Posterior cingulate gyrus (tissue), 11 donors: ENCODE measurements at regions not wholly inside any gene's neighbourhood (a gene's known extent, or its start where the extent isn't known, plus 50 kb on each side); places are given as distances from the start of the nearest gene placed in this dataset.
"Not testable (repeated sequence)": the region's sequence is repeated elsewhere in the genome, so short reads cannot be mapped to it uniquely, and the experiment has no call there.

Experiments used
- DNase-seq, 10 donors: peaks; one replicate each; pipeline versions ENCODE4 v3.0.0 to v3.0.0-alpha.2; 2020 to 2021; ENCODE audit warnings: mixed read lengths in 3 of 10
- intact Hi-C: fragments of 100-400 bp; cut with DNase I; formaldehyde crosslinking; loops from one replicate; pipeline ENCODE4 v1.15.1; 2023

DNA sequence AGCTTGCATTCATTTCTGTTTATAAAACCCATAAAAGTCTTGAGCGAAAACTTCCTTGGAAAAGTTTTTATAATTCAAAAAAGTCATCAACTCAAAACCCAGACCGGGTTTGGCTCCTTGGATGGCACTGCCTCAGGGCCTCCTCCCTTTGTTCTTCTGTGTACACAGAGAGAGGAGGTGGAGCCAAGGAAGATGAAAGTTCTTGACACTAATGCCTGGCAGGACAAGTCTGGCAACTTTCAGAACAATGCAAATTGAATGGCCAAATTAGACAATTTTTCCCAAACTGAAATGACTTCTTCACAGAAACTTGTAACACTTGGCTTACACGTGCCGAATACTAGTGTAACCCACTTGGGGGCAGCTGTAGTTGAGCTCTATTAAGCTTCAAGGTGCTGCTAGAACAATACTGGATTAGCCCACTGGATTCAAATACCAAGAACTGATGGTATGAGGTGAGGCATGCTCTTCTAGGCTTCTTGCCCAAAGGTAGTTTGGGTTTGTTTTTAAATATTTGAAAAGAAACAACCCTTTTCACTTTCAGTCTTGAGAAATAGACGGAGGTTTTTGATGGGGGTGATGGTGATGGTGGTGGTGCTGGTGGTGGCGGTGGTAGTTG is 86.6 kb upstream of the FRMD6 start:
- intact Hi-C loops = no loop called here
- no peak for DNase-seq

DNA sequence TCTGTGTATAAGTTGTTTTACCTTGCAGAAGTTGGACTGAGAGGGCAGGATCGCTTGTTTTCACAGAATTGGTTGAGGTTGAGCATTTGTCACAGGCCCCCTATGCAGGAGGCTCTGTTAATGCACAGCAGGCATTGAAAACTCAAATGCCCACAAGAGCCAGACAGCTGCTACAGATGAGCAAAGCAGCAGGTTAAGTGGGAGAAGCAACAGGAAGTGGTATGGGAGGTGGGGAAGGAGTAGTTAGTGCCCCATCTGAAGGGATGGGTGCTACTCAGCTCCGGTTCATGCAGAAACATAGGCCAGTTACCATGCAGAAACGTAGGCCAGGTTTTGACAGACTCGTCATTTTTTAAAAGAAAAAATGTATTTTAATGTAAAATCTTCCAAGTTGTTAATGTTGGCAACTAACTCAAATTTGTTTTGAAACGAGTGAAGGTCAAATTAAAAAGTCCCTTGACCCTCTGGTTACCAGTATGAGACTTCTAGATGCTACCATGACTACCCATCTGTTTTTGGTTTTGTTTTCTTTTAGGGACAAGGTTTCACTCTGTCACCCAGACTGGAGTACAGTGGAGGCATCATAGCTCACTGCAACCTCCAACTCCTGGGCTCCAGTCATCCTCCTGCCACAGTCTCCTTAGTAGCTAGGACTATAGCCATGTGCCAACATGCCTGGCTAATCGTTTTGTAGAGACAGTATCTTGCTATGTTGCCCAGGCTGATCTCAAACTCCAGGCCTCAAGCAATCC is 84.7 kb upstream of the FRMD6 start:
- intact Hi-C loops = no loop called here

DNA sequence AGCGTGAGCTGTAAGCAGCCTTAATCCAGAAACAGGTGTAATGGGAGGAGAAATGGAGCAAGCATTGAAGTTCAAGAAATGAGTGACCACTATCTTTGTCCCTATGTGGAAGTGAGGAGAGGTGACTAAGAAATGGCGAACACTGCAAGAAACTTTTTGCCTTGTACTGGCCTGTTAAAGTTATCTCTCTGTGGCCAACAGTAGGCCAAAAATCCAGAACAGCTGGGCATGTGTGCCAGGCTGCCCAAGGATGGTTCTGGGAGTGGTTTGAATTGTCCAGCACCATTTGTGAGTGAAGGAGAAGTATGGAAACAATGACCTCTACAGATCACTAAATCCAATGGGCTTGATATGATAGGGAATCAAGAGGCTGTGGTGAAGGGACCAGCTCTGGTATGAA is 83.3 kb upstream of the FRMD6 start:
- no peak for DNase-seq
- intact Hi-C loops = no loop called here

More for the DNA sequence above, 84.7 kb upstream of the FRMD6 start:
- DNase-seq = no peak

DNA sequence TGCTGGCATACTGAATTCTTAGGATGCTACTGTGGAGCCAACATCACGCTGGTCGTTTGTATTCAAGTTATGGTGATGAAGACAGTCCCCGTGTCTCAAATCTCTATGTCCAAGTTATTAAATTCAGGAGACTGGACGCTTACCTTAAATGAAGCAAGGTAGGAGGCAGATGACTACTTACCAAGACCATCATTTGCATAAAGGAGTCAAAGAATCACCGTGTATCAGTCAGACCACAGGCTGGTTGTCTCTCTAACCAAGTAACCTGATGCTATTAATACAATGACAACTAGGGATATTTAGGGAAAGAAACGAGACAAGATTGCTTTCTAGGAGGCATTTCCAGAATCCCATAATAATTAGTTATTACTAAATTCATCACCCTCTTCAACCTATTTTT is 78.1 kb upstream of the FRMD6 start:
- DNase-seq = no peak
- intact Hi-C loops = no loop called here

DNA sequence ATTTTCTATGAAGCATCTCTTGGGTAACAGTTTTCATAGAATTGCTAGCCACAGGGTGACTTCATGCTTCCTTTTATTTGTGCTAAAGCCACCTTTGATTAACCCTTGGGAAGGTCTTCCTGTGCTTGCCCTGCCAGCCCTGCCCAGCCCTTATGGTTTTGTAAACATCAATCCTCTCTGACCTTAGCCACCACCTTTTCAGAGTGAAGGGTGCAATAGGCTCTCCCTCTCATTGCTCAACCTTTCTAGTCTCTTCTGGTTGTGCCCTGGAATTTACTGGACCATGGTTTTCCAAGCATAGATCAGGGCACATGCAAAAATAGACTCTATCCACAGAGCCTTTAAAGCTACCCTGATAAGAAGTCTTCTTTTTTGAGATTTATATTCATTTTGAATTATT is 77.7 kb upstream of the FRMD6 start:
- DNase-seq = no peak
- intact Hi-C loops = no loop called here

DNA sequence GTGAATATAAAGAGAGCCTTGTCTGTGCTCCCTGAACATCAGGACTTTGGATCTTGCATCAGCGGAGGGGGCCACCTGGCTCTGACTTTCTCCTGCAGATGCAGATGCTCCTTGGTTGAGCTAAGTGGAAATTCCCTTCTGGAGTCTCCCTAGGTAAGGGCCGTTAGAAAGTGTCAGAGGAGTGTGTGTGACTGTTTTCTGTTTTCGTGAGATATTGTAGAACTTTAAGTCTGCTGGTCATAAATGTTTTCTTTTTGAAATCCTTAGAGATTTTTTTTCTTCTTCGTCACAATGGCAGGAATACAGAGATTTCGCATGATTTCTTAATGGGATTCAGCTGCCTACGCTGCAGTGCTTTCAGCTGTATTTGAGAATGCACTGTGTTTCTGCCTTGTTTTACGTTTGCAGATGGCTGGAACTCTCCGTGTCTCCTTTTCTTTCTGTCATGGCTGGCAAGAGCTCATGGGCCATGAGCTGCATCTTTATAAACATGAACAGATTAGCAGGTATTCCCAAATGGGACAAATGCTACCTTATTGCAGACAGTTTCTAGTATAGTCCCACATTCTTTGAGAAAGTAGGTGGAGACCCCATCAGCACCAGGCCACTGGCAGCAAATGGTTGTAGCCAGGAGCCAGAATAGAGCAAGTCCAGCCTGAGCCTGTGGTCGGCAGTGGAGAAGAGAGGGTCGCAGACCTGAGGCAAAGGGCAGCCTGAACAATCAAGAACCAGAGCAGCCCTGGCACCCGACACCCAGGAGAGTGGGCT is 76.2 kb upstream of the FRMD6 start:
- intact Hi-C loops = no loop called here
- no peak for DNase-seq

DNA sequence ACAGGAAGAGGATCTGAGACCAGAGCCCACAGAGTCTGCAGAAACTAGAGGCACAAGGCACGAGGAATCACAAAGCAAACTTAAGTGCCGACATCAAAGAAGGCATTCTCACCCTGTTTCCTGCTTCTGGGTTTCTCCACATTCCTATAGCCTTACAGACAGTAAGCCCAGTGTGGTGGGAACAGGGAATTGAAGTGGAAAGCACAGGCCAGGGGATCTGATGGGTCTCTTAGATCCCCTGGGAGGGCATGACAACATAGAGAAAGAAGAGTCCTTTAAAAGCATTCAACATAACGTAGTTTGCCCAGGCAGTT is 75.6 kb upstream of the FRMD6 start:
- intact Hi-C loops = no loop called here

DNA sequence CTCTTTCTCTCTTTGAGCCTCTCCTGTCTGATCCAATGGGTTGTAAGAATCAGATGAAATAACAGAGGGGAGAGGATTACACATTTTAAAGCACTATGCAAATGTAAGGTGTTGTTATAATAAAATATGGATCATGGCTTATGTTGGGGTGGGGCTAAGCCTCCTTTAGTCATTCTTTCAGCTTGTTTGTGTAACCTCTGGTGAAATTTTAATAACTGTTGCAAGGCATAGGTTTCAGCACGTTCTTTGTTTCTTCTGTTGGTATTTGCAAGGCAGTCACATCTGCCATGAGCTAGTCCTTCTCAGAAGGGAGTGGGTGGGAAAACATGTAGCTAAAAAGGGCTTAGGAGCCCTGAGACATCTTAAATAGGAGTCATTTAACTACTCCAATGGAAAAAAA is 74.8 kb upstream of the FRMD6 start:
- DNase-seq = no peak
- intact Hi-C loops = no loop called here

More for the DNA sequence above, 75.6 kb upstream of the FRMD6 start:
- DNase-seq = no peak

DNA sequence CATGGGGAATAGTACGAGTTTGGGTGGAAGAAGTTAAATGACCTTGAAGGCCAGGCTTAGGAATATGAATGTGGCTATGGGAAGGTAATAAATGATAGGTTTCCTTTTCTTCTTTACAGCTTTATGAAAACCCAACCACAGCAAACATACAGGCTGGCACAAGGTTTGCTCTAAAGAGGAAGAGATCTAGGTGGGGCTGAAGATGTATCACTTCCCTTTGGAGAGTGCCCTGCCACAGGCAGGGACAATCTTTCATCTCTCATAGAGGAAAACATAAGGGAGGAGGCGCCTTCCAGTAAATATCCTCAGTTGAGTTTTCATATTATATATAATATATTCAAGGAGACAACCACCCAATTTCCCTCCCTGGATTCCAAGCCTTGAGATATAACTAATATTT is 72.9 kb upstream of the FRMD6 start:
- intact Hi-C loops = no loop called here
- DNase-seq = no peak

DNA sequence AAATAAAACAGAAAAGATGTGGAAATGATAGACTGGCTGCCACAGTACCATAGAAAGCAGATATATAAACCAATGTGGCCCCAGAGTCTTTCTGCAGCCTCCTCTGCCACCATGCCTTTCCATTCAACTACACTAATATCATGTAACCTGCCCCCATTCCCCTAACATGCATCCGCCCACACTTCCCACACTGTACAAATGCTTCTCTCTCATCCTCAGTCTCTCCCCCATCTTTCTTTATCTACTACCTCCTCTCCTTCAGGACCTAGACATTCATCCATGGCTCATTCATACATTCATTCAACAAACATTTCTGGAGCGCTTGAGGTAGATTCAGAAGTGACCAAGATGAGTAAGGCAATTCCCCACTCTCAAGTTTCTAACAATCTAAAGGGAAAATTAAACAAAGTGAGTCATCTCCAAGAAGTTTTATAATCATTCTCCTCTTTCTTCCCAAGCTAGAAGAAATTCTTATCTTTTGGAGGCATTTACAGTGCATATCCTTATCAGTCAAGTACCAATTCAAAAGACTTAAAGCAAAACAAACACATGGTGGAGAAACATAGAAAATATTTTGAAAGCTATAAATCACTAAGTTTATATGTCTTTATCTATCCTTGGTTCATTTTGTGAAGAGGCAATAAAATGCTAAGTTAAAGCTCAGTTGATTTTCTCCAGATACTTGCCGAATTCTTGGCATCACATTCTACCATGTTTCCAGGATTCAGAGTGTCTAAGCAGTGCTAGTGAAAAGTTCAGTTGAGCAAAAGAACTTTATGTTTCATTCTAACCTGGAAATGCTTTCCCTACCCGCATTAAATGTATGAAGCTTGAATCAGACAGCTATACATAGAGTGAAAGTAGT is 70.5 kb upstream of the FRMD6 start:
- DNase-seq = no peak
- intact Hi-C loops = no loop called here

DNA sequence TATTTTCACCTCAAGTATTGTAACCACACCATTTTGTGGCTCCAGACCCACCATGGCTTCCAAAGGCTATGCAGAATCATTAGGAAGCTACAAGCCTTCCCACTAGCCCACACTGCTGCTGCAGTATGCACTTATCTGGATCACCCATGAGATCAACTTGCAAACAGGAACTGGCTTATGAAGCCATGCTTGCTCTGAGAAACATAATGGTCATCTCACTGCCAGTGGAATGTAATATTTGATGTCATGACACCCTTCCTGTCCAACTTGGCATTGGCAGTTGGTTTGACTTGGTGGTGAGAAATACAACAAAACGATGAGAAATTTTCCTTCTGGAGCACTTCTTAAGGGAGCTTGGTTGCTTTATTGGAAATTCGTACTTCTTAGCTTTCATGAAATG is 69.3 kb upstream of the FRMD6 start:
- intact Hi-C loops = no loop called here
- no peak for DNase-seq

DNA sequence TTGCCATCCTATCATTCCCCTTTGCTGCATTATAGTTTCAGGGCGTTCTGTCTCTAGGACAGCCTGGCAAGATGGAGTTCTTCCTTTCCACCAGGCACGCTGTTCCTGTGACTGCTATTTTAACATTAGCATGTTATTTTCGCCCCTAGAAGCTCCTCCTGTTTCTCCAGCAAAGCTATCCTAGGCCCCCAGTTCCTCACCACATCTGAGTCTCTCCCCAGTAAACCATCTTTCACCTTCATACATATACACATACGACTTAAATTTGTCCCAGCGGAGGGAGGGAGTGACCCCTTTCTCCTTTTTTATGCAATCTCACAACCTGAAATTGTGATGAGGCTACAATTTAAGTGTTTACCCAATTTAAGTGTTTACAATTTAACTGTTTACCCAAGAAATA is 66.7 kb upstream of the FRMD6 start:
- no peak for DNase-seq
- intact Hi-C loops = no loop called here

DNA sequence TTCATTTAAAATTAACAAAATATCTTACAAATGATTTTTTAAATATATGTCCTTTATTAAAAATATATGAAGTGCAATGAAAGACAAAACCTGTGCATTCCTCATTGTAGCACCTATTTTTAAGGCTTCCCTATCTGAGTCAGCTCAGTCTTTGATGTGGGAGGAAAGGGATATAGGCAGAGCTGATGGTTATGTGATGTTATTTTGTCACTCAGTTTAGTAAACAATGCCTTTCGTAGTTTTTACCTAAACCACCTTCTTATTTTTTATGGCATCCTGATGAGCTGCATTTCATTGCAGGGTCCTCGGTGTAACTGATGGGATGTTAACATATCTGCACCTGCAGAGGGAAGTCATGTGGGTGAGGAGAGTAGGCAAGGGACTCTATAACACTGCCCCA is 58.9 kb upstream of the FRMD6 start:
- DNase-seq = no peak
- intact Hi-C loops = no loop called here

DNA sequence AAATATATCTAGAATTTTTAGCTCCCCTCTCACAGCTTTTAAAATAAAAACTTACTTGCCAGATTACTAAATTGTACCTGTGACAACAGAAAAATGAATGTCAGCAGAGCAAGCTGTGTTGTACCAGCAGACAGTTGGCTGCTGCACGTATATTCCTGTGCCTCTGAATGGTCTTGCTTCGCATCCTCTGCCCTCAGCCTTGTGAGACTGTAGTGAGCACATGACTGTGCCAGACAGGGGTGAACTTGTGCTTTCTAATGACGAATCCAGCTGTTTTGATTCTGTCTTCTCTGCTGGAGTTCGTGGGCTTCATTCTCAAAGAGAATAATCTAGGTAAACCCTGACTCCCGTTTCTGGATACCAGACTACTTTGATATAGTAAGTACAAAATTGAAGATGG is 58.3 kb upstream of the FRMD6 start:
- DNase-seq = no peak
- intact Hi-C loops = no loop called here

DNA sequence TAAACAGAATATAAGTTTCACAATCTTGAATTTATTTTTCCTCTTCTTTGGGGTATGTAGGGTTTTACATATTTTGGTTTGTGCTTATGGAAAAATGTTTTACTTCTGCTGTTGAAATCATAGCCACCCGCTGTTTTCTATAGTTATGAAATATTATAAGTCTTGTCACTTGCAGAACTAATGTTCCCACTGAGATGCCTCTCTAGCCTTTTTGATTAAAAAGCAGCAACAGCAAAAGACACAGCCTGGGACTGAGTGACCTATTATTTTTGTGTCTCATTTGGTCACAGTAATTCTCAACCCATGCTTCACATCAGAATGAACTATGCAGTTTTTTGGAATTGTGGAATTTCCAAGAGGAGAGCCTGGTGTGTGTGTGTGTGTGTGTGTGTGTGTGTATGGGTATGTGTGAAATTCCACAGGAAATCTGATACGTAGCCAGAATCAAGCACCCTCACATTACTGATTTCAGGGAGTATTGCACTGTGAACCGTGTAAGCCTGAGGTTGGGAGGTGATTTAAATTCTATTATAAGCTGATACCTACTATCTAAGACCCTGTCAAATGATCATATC is 55.7 kb upstream of the FRMD6 start:
- intact Hi-C loops = no loop called here
- no peak for DNase-seq

DNA sequence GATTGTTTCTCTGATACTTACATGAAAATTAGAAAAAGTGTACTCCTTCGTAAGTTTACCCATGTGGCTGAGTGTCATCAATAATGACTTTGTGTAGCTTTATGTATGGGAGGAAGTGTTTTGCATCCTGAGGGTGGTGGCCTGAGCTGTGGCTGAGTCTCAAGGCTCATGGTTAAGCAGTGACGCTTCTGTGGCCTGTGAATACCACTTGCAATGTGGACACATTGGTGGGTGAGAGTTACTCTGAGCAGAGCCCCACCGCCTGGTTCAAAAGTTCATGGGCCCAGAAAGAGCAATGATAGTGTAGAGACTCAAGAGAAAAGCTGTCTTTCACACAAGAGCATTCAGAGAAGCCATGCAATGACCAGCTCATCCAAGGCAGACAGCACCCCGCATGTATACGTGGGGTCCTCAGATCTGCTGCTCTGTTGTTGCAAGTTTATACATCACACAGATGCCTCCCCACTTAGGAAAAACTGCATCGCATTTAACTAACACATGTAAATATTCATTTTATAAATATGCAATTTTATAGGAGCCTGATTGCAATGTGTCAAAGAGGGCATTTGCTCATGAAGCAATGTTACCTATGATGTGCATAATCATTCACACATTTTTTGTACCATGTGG is 55.1 kb upstream of the FRMD6 start:
- intact Hi-C loops = no loop called here
- no peak for DNase-seq

DNA sequence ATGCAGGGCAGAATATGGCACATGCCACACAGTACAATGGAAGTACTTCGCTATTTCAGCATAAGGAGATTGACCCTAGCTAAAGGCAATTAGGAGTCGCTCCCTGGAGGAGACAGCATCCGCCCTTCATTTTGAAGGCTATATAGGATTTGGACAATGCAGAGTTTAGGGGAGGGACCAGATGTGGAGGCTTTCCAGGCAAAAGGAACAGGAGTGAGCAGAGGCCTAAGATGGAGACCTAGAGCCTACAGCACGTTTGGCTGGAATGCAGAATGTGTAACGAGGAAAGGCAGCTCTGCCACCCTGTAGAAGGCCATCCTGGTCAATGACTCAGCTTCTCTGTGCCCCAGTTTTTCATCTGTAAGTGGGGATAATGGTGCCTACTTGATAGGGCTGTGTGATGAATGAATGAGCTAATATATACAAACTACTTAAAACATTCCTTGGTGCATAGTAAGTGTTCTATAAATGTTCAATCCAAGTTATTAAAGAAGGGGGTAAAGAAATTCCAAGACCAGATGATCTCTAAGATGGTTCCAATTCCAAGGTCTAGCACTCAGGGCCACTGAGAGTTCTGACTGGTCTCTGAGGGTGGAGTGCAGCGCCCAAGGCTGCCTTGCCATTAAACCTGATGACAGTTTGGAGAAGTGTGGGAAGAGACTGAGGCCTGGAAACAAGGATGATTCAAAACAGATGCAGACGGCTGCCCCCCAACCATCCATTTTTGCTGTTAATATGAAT is 54.3 kb upstream of the FRMD6 start:
- intact Hi-C loops = no loop called here
- DNase-seq = no peak

DNA sequence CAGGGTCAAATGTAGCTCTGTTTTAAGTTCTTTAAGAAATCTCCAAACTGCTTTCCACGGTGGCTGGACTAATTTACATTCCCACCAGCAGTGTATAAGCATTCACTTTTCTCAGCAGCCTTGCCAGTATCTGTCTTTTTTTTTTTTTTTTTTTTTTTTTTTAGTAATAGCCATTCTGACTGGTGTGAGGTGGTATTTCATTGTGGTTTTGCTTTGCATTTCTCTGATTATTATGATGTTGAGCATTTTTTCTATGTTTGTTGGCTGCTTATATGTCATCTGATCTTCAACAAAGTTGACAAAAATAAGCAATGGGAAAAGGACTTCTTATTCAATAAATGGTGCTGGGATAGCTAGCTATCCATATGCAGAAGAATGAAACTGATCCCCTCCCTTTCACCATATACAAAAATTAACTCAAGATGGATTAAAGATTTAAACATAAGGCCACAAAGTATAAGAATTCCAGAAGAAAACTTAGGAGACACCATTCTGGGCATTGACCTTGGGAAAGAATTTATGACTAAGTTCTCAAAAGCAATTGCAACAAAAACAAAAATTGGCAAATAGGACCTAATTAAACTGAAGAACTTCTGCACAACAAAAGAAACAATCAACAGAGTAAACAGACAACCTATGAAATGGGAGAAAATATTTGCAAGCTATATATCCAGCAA is 52.6 kb upstream of the FRMD6 start:
- intact Hi-C loops, DNase-seq: not testable (repeated sequence)

DNA sequence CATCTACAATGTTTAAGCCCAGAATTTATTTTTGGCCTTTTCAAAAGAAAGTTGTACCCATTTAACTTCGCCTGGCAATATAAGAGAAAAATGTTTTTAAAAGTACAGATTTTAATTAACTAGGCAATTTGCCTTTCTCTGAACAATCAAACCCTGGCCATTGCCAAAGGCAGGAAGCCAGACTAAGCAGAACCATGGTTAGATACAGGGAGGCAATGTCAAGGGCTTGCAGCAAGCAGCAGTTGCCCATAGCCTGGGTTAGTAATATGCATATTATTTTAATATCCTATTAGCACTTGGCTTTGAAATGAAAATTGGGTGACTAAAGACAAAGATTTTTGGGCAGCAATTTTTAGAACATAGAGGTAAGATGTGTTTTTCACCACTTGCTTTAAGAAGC is 51.1 kb upstream of the FRMD6 start:
- no peak for DNase-seq
- intact Hi-C loops = no loop called here
